Astrocyte (in vitro differentiated cells and primary cell): ENCODE measurements at regions not wholly inside any gene's neighbourhood (a gene's known extent, or its start where the extent isn't known, plus 50 kb on each side); places are given as distances from the start of the nearest gene placed in this dataset.

Source experiments
- DNase-seq: peaks from one replicate; pipeline ENCODE4 v3.0.0-alpha.2; 2010; ENCODE audit warnings: low read depth
- FAIRE-seq: peaks from 2 replicates; lab custom pipeline; 2011; peaks lifted over from hg19 to GRCh38; lab: Jason Lieb, UNC
- H2AFZ ChIP-seq: 2 replicates; pipeline ENCODE4 v1.6.0; 2012; ENCODE audit warnings: low read depth, low read length, inconsistent platforms
- H3K27ac ChIP-seq: 2 replicates; pipeline ENCODE4 v1.5.1; 2011; ENCODE audit warnings: low read depth, low read length, inconsistent platforms
- H3K27me3 ChIP-seq: 2 replicates; pipeline ENCODE4 v1.6.0; 2011; ENCODE audit warnings: low read length, inconsistent platforms; ENCODE audit not compliant: insufficient read depth
- H3K36me3 ChIP-seq: 2 replicates; pipeline ENCODE4 v1.5.1; 2011; ENCODE audit warnings: low read length, inconsistent platforms; ENCODE audit not compliant: insufficient read depth
- H3K4me1 ChIP-seq: 2 replicates; pipeline ENCODE4 v1.5.1; 2011; ENCODE audit warnings: low read length, inconsistent platforms; ENCODE audit not compliant: insufficient read depth
- H3K4me2 ChIP-seq: 2 replicates; pipeline ENCODE4 v1.6.0; 2012; ENCODE audit warnings: low read length, inconsistent platforms
- H3K4me3 ChIP-seq: 2 replicates; pipeline ENCODE4 v1.5.1; 2011; ENCODE audit warnings: low read depth, mild to moderate bottlenecking, low read length, inconsistent platforms; ENCODE audit not compliant: insufficient read depth
- H3K79me2 ChIP-seq: 2 replicates; pipeline ENCODE4 v1.6.0; 2012; ENCODE audit warnings: mild to moderate bottlenecking, low read length, inconsistent platforms; ENCODE audit not compliant: insufficient read depth
- H3K9ac ChIP-seq: 2 replicates; pipeline ENCODE4 v1.6.0; 2012; ENCODE audit warnings: mild to moderate bottlenecking, low read length, inconsistent platforms
- H3K9me3 ChIP-seq: 2 replicates; pipeline ENCODE4 v1.5.1; 2012; ENCODE audit warnings: low read depth, mild to moderate bottlenecking, low read length, inconsistent platforms; ENCODE audit not compliant: insufficient read depth
- H4K20me1 ChIP-seq: 2 replicates; pipeline ENCODE4 v1.6.0; 2012; ENCODE audit warnings: low read length, inconsistent platforms; ENCODE audit not compliant: insufficient read depth
- H3K27ac Mint-ChIP-seq: one replicate; pipeline ENCODE4 v1.8.0; 2021; ENCODE audit warnings: mild to moderate bottlenecking, mixed read lengths; ENCODE audit not compliant: unreplicated experiment
- H3K27me3 Mint-ChIP-seq: one replicate; pipeline ENCODE4 v1.8.0; 2021; ENCODE audit warnings: low read depth, mixed read lengths; ENCODE audit not compliant: unreplicated experiment
- H3K36me3 Mint-ChIP-seq: one replicate; pipeline ENCODE4 v1.8.0; 2021; ENCODE audit warnings: low read depth, mixed read lengths; ENCODE audit not compliant: unreplicated experiment
- H3K4me1 Mint-ChIP-seq: one replicate; pipeline ENCODE4 v1.8.0; 2021; ENCODE audit warnings: low read depth, mixed read lengths; ENCODE audit not compliant: unreplicated experiment
- H3K4me3 Mint-ChIP-seq: one replicate; pipeline ENCODE4 v1.8.0; 2021; ENCODE audit warnings: mild to moderate bottlenecking, moderate library complexity, mixed read lengths; ENCODE audit not compliant: unreplicated experiment
- H3K9me3 Mint-ChIP-seq: one replicate; pipeline ENCODE4 v1.8.0; 2021; ENCODE audit warnings: mild to moderate bottlenecking, mixed read lengths; ENCODE audit not compliant: unreplicated experiment
- CTCF ChIP-seq: IDR thresholded peaks from 2 replicates; pipeline ENCODE4 v1.5.1; 2011; ENCODE audit warnings: low read depth, mild to moderate bottlenecking, inconsistent platforms, low read length, moderate library complexity; ENCODE audit not compliant: insufficient read depth
- EZH2 ChIP-seq: IDR thresholded peaks from 2 replicates; pipeline ENCODE4 v1.6.1; 2012; ENCODE audit warnings: mild to moderate bottlenecking, low read length, inconsistent platforms; ENCODE audit not compliant: insufficient read depth

- Histone ChIP-seq H3K9ac (no peak overlapping the region), H3K79me2 (no peaks in the 10 kb centered on the region), H3K36me3 (no peaks in the 10 kb centered on the region), H4K20me1 (no peaks in the 10 kb centered on the region), H3K4me1 (no peaks in the 10 kb centered on the region), H3K9me3 (no peaks in the 10 kb centered on the region), H3K27ac (no peak overlapping the region), H3K4me3 (no peak overlapping the region), H2AFZ (no peak overlapping the region), H3K27me3 (no peaks in the 10 kb centered on the region), H3K4me2 (no peak overlapping the region)
- Mint-ChIP-seq H3K4me3 (no peak overlapping the region), H3K27ac (no peak overlapping the region), H3K9me3 (no peaks in the 10 kb centered on the region), H3K36me3 (no peaks in the 10 kb centered on the region), H3K4me1 (no peaks in the 10 kb centered on the region), H3K27me3 (peaks cover 2% of the 10 kb centered on the region)
- DNase-seq (no peak), FAIRE-seq (no peak)
- TF ChIP-seq EZH2, result no peak
- no peak for TF ChIP-seq CTCF
Measured at GRCh38 chr4:14452001-14452400, 550.3 kb upstream of the CPEB2 start.

GRCh38 chr4:14452764-14453163, 549.5 kb upstream of the CPEB2 start:
- H3K4me1 ChIP-seq, result no peaks in the 10 kb centered on the region
- H4K20me1 ChIP-seq, result no peaks in the 10 kb centered on the region
- H3K4me2 ChIP-seq, result no peak overlapping the region
- Mint-ChIP-seq H3K9me3 (no peaks in the 10 kb centered on the region), H3K27ac (no peak overlapping the region), H3K36me3 (no peaks in the 10 kb centered on the region), H3K27me3 (peaks cover 2% of the 10 kb centered on the region), H3K4me3 (no peak overlapping the region), H3K4me1 (no peaks in the 10 kb centered on the region)
- no peaks in the 10 kb centered on the region for H3K79me2 ChIP-seq
- no peak overlapping the region for H3K4me3 ChIP-seq
- no peak overlapping the region for H3K9ac ChIP-seq
- no peak overlapping the region for H3K27ac ChIP-seq
- TF ChIP-seq CTCF, result no peak
- no peak for TF ChIP-seq EZH2
- H2AFZ ChIP-seq, result no peak overlapping the region
- no peaks in the 10 kb centered on the region for H3K36me3 ChIP-seq
- H3K9me3 ChIP-seq, result no peaks in the 10 kb centered on the region
- no peaks in the 10 kb centered on the region for H3K27me3 ChIP-seq
- FAIRE-seq (no peak), DNase-seq (no peak)

GRCh38 chr4:14458463-14458862, 543.8 kb upstream of the CPEB2 start:
- FAIRE-seq, result no peak
- Mint-ChIP-seq H3K4me3 (no peak overlapping the region), H3K27me3 (no peaks in the 10 kb centered on the region), H3K36me3 (no peaks in the 10 kb centered on the region), H3K4me1 (no peaks in the 10 kb centered on the region), H3K9me3 (no peaks in the 10 kb centered on the region), H3K27ac (no peak overlapping the region)
- H3K4me1 ChIP-seq, result no peaks in the 10 kb centered on the region
- H4K20me1 ChIP-seq, result no peaks in the 10 kb centered on the region
- TF ChIP-seq CTCF (no peak), EZH2 (no peak)
- H3K27ac ChIP-seq, result no peak overlapping the region
- no peak overlapping the region for H3K9ac ChIP-seq
- H3K4me2 ChIP-seq, result no peak overlapping the region
- no peaks in the 10 kb centered on the region for H3K9me3 ChIP-seq
- DNase-seq, result no peak
- H3K36me3 ChIP-seq, result no peaks in the 10 kb centered on the region
- no peaks in the 10 kb centered on the region for H3K79me2 ChIP-seq
- no peak overlapping the region for H3K4me3 ChIP-seq
- no peak overlapping the region for H2AFZ ChIP-seq
- H3K27me3 ChIP-seq, result no peaks in the 10 kb centered on the region
